Loucy (cell line): ENCODE measurements at regions not wholly inside any gene's neighbourhood (a gene's known extent, or its start where the extent isn't known, plus 50 kb on each side); places are given as distances from the start of the nearest gene placed in this dataset.

Experiments used
- H2AFZ ChIP-seq: fragments of 200-600 bp; sonication (generic); 2 replicates; pipeline ENCODE4 v1.6.0; 2016; ENCODE audit warnings: antibody characterized with exemption, mild to moderate bottlenecking, low read length, moderate library complexity
- H3F3A ChIP-seq: fragments of 200-600 bp; 2 replicates; pipeline ENCODE4 v1.6.0; 2016; ENCODE audit warnings: antibody characterized with exemption, low read depth, mild to moderate bottlenecking
- H3K27me3 ChIP-seq: fragments of 200-600 bp; sonication (generic); 2 replicates; pipeline ENCODE4 v1.6.1; 2014; ENCODE audit warnings: low read length, mild to moderate bottlenecking; ENCODE audit not compliant: insufficient read depth, poor library complexity, severe bottlenecking
- H3K36me3 ChIP-seq: fragments of 200-600 bp; sonication (generic); 2 replicates; pipeline ENCODE4 v1.6.1; 2016; ENCODE audit warnings: low read length; ENCODE audit not compliant: insufficient read depth
- H3K4me1 ChIP-seq: fragments of 200-600 bp; sonication (generic); 2 replicates; pipeline ENCODE4 v1.5.1; 2014; ENCODE audit warnings: low read length, mild to moderate bottlenecking; ENCODE audit not compliant: insufficient read depth, poor library complexity, severe bottlenecking
- H3K4me2 ChIP-seq: fragments of 200-600 bp; sonication (generic); 2 replicates; pipeline ENCODE4 v1.6.0; 2014; ENCODE audit warnings: antibody characterized with exemption, low read length, low read depth, mild to moderate bottlenecking; ENCODE audit not compliant: poor library complexity, severe bottlenecking
- H3K4me3 ChIP-seq: fragments of 200-600 bp; sonication (generic); 2 replicates; pipeline ENCODE4 v1.5.1; 2014; ENCODE audit warnings: low read length, mild to moderate bottlenecking, mixed read lengths; ENCODE audit not compliant: poor library complexity, severe bottlenecking
- H3K79me2 ChIP-seq: fragments of 200-600 bp; sonication (generic); 2 replicates; pipeline ENCODE4 v1.6.1; 2014; ENCODE audit warnings: low read length; ENCODE audit not compliant: insufficient read depth
- H3K9ac ChIP-seq: fragments of 200-600 bp; sonication (generic); 2 replicates; pipeline ENCODE4 v1.6.0; 2014; ENCODE audit warnings: mild to moderate bottlenecking, low read depth, low read length, moderate library complexity; ENCODE audit not compliant: poor library complexity, severe bottlenecking
- H3K9me2 ChIP-seq: fragments of 200-600 bp; sonication (generic); replicated peaks from 2 replicates; pipeline ENCODE4 v1.6.1; 2016; ENCODE audit warnings: low read depth, low read length, mixed read lengths
- H3K9me3 ChIP-seq: fragments of 200-600 bp; sonication (generic); 2 replicates; pipeline ENCODE4 v1.6.1; 2014; ENCODE audit warnings: mild to moderate bottlenecking, antibody characterized with exemption, low read length, low read depth; ENCODE audit not compliant: insufficient read depth
- H4K20me1 ChIP-seq: fragments of 200-600 bp; sonication (generic); 2 replicates; pipeline ENCODE4 v1.6.0; 2014; ENCODE audit warnings: antibody characterized with exemption, low read length, mild to moderate bottlenecking; ENCODE audit not compliant: insufficient read depth, poor library complexity, severe bottlenecking
- EZH2phosphoT487 ChIP-seq: fragments of 200-600 bp; IDR thresholded peaks from 2 replicates; pipeline ENCODE4 v1.6.1; 2018; ENCODE audit warnings: antibody characterized with exemption, mild to moderate bottlenecking, moderate library complexity, borderline replicate concordance
- TF ChIP-seq, protein P1 (sequence below): fragments of 200-600 bp; sonication (generic); conservative IDR thresholded peaks from 2 replicates; pipeline ENCODE4 v1.5.1; 2014; ENCODE audit warnings: mild to moderate bottlenecking, antibody characterized with exemption, low read length

DNA sequence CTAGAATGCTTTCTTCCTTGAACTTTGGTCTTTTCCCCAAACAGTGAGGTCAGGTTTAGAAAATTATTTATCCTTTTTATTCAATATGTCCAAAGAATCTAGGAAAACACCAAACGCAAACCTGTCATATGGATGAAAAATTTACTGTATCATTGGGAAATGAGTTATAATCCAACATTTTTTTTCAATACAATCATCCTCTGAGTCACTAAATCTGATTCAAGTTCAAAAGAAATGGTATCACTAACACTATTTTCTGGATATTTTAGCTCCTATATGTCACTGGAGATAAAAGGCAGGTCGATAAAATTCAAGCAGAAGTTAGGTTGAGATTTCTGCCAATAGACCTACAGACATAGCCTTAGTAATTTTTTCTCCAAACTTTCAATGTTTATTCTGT is 591.6 kb upstream of the AGTR1 start:
- Histone ChIP-seq H3K9me3 (no peaks in the 10 kb centered on the region), H3F3A (no peaks in the 10 kb centered on the region), H3K9ac (no peak overlapping the region), H3K4me2 (no peak overlapping the region), H3K36me3 (no peaks in the 10 kb centered on the region), H4K20me1 (no peaks in the 10 kb centered on the region), H3K9me2 (no peaks in the 10 kb centered on the region), H3K27me3 (no peaks in the 10 kb centered on the region), H3K4me3 (no peak overlapping the region), H3K4me1 (no peaks in the 10 kb centered on the region), H2AFZ (no peak overlapping the region), H3K79me2 (no peaks in the 10 kb centered on the region)
- no peak for TF ChIP-seq EZH2phosphoT487
- TF ChIP-seq, protein P1, sequence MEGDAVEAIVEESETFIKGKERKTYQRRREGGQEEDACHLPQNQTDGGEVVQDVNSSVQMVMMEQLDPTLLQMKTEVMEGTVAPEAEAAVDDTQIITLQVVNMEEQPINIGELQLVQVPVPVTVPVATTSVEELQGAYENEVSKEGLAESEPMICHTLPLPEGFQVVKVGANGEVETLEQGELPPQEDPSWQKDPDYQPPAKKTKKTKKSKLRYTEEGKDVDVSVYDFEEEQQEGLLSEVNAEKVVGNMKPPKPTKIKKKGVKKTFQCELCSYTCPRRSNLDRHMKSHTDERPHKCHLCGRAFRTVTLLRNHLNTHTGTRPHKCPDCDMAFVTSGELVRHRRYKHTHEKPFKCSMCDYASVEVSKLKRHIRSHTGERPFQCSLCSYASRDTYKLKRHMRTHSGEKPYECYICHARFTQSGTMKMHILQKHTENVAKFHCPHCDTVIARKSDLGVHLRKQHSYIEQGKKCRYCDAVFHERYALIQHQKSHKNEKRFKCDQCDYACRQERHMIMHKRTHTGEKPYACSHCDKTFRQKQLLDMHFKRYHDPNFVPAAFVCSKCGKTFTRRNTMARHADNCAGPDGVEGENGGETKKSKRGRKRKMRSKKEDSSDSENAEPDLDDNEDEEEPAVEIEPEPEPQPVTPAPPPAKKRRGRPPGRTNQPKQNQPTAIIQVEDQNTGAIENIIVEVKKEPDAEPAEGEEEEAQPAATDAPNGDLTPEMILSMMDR = no peak

- H3K9me3 ChIP-seq = no peaks in the 10 kb centered on the region
- H3K4me2 ChIP-seq = no peak overlapping the region
- no peak overlapping the region for H2AFZ ChIP-seq
- no peaks in the 10 kb centered on the region for H3F3A ChIP-seq
- H3K27me3 ChIP-seq = no peaks in the 10 kb centered on the region
- no peaks in the 10 kb centered on the region for H4K20me1 ChIP-seq
- no peaks in the 10 kb centered on the region for H3K4me1 ChIP-seq
- H3K4me3 ChIP-seq = no peak overlapping the region
- no peaks in the 10 kb centered on the region for H3K79me2 ChIP-seq
- no peak overlapping the region for H3K9ac ChIP-seq
- TF ChIP-seq, protein P1 = no peak
- TF ChIP-seq EZH2phosphoT487 = no peak
- no peaks in the 10 kb centered on the region for H3K9me2 ChIP-seq
- H3K36me3 ChIP-seq = no peaks in the 10 kb centered on the region
Observed at GRCh38 chr3:148126956-148127355, 570.7 kb upstream of the AGTR1 start.

DNA sequence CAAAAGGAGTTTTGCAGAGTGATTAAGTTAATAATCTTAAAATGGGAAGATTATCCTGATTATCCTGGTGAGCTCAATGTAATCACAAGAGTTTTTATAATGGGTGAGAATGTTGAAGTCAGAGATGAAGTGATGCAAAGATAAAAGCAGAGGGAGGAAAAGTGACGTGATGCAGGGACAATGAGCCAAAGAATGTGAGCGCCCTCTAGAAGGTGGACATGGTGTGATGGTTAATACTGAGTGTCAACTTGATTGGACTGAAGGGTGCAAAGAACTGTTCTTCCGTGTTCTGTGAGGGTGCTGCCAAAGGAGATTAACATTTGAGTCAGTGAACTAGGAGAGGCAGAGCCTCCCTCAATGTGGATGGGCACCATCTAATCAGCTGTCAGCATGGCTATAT is 569.6 kb upstream of the AGTR1 start:
- Histone ChIP-seq H3F3A (no peaks in the 10 kb centered on the region), H3K79me2 (no peaks in the 10 kb centered on the region), H3K4me2 (no peak overlapping the region), H4K20me1 (no peaks in the 10 kb centered on the region), H3K27me3 (no peaks in the 10 kb centered on the region), H3K4me1 (no peaks in the 10 kb centered on the region), H3K9me3 (no peaks in the 10 kb centered on the region), H3K4me3 (no peak overlapping the region), H3K36me3 (no peaks in the 10 kb centered on the region), H3K9me2 (no peaks in the 10 kb centered on the region), H3K9ac (no peak overlapping the region), H2AFZ (no peak overlapping the region)
- TF ChIP-seq, protein P1 = peak; percentile 53
- TF ChIP-seq EZH2phosphoT487 = no peak
